NCI-H1105 treated with DMSO at 0.1 percent for 48 hours (cell line): ENCODE measurements at regions not wholly inside any gene's neighbourhood (a gene's known extent, or its start where the extent isn't known, plus 50 kb on each side); places are given as distances from the start of the nearest gene placed in this dataset.

Experiments
- DNase-seq: peaks from one replicate; lab custom pipeline; 2025; lab: John Stamatoyannopoulos, UW

DNA sequence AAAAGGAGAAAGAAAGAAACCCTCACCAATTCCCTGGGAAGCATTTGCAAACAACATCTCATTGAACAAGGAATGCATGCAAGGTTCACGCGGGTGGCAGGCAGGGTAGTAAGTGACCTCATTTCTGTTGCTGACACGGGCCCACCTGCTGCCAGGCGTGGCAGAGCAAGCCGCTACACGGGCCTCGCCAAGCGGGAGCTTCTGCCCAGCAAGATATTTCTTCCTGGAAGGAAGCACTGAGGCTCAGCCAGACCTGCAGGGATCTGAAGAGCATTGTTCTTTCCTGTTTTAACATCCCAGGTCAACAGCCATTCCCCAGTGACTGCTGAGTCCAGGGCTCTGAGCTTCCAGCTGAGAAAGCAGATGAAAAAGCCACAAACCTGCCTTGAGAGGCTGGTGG, 91.9 kb upstream of the IGSF21 start:
- no peak for DNase-seq

DNA sequence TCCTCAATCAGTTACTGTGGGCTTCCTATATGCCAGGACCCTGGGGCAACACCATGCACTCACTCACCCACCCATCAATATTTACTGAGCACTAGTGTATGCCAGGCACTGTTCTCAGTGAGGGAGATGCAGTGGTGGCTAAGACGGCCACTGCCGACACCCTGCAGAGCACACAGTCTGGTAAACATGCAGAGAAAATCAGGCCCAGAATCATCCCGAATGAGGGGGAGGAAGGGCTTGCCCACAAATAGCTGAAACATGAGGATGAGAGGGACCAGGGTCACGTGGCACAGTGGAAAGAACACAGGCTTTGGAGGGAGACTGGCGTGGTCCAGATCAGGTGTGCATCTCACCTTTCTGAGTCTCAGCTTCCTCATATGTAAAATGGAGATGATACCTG, 89.2 kb upstream of the IGSF21 start:
- DNase-seq = no peak

DNA sequence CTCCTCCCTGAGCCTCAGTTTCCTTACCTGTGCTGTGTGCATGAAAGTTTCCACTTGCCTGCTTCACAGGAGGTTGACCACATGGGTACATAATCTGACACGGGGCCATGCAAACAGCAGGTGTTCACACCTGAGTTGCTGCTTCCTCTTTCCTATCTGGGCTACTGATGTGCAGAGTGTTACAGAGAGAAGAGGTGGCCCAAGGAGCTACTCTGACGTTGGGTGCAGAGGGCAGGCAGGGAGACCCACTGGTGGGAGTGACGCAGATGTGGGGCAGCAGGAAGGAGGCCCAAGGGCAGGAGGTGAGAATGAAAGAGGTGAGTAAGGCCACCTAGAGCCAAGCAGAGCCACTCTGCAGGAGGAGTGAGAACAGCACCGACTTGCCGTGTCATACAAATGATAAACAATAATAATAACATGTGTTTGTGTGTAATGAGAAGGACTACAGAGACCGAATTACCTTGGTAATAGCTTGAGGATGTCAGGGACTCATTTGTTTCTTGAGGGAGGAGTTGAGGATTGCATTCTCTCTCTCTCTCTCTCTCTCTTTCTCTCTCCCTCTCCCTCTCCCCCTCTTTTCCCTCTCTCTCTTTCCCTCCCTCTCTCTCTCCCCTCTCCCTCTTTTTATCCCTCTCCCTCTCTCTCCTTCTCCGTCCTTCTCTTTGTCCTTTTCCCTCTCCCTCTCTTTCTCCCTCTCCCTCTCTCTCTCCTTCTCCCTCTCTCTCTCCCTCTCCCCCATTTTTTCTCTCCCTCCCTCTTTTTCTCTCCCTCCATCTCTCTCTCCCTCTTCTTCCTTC, 87.4 kb upstream of the IGSF21 start:
- DNase-seq = no peak

DNA sequence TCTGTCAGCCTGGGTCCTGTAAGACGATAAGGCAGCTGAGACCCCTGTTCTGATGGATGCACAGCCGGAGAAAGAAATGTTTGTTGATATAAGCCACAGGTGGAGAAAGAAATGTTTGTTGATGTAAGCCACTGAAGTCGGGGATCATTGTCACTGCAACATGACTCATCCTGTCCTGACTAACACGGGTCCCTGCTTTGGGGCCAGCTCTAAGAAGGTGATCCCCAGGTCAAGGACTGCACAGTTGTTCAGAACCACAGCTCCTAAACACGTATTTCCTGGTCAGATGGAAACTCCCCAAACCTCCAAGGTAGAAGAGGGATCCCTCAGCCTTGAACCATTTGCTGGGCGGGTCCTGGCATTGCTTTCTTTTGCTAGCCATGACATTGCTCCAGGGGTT, 86.4 kb upstream of the IGSF21 start:
- DNase-seq = no peak

DNA sequence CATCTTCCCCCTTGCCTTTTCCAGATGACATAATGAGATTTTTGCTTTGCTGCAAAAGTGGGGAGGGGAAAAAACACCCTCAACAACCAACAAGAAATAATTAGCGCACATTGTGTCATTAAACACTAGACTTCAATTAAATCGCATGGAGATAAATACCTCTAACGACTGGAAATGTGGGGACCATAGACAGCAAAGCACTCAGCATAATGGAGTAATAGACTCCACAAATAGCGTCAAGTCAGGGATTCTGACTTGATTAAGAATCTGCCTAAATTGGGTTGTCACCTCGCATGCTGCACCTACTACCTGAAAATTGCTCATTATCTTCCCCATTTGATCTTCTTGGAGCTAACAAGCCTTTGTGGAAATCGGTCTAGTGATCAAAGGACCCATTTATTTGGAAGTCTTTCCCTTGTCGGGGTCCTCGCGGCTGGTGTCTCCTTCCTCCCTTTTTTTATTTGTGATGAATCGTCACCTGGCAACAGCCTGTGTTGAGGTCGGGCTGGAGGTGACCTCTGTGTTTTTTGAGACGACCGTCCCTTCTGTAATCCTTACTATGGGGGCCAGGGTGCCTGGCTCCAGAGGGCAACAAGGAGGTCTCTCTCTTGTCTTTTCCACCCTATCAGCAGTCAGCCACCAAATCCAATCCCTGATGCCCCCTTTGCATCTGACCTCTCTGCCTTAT, 75.3 kb upstream of the IGSF21 start:
- peak; percentile 32 for DNase-seq

DNA sequence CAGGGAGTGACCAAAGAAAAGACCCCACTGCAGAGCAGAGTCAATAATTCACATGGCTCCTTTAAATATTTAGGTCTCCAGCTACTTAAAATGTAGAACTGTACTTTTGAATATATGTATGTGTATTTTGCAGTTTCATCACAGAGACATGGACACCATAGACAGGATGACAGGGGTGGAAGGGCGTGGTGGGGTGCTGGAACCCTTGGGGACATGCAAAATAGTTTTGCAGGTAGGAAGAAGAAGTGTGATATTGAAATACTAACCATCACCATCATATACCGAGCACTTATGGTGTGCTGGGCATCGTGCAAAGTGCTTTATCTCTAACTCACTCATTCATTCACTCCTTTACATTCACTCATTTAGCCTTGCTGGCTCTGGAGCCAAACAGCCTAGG, 72.5 kb upstream of the IGSF21 start:
- no peak for DNase-seq

DNA sequence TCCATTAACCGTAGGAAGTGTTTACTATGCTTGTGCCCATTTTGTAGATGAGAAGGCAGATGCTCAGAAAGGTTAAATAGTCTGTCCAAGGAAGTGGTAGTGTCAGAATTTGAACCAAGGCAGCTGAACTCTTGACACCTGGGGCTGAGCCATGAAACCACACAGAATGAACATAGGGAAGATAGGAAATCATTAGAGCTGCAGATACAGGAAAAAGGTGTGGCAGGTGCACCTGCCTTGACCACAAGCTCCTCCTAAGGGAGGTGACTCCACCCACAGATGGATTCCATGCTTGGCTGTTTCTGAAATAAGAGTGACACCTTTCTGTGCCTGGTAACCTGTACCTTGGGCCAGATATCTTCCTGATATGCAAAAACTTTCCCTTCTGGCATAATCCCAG, 69.9 kb upstream of the IGSF21 start:
- DNase-seq = peak; percentile 20

DNA sequence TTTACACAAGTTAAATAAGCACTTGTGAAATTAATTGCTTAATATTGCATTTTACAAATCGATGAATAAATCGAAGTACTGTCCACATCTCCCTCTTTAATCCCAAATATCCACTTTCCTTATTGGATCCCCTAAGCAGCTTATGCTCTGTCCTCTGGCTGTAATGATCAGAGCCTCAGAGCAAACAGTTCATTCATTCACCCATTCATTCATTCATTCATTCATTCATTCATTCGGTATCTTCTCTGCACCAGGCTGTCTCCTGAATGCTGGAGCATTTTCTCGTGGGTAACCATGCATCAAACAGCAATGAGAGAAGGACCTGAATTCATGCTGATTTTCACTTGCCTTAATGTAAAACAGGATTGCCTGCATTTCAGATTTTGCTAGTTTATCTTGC, 69.5 kb upstream of the IGSF21 start:
- no peak for DNase-seq

DNA sequence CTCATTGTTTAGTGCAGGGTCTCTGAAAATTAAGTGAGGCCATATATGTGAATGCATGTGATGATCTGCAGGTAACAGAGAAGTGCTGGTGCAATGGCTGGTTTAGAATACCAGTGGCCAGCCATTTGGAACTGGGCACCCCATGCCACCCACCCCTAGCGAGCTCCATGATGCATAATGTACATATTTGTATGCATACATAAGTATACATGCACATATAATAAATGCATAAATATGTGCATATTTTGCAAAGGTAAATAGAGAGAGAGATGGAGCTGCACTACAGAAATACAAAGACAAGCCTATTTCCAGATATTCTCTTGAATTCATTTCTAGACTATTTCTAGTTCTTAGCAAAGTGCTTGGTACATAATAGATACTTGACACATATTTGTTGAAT, 68.5 kb upstream of the IGSF21 start:
- DNase-seq = no peak

DNA sequence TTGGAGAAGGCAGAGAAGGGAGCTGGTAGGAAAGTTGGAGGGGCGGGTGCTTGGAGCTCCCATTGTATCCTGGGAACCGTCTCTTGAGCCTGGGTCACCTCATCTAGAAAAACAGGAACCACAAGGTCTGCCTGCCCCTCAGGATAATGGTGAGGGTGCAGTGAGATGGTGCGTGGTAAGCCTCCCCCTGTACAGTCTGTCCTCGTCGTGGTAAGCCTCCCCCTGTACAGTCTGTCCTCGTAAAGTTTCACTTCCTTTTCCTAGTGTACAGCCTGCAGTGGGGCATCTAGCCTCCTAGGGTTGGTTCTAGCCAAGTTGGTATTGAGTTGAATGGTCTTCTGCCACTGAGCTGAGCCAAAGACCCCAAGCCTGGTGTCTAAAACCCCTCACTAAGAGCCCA, 66.5 kb upstream of the IGSF21 start:
- no peak for DNase-seq

DNA sequence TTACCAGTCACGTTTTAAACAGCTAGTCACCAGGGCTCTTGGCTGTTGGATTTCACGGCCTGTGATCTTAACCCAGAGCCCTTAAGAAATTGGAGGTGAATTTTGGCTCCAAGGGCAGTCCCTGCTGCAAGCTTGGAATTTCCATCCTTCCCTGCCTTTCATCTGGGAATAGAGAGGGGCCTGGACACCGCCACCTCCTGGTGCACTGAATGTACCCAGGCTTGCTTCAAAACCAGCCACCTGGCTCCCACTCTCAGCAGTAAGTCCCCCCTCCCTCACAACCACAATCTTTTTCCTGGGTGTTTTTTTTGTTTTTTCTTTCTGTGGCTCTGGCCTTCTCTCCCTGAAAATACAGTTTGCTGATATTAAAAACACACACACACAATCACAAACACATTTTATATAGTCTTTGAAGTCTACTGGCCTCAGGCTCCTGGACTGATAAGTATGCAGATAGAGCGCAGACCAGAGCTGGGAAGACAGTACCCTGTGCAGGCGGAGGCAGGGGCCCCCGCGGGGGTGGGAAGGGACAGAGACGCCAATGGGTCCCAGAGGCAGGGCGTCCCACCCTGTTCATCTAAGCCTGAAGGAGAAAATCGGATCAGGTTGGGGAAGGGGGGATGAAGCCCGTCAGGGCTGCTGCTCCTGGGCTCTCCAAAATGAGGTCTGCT, 65.8 kb upstream of the IGSF21 start:
- no peak for DNase-seq

DNA sequence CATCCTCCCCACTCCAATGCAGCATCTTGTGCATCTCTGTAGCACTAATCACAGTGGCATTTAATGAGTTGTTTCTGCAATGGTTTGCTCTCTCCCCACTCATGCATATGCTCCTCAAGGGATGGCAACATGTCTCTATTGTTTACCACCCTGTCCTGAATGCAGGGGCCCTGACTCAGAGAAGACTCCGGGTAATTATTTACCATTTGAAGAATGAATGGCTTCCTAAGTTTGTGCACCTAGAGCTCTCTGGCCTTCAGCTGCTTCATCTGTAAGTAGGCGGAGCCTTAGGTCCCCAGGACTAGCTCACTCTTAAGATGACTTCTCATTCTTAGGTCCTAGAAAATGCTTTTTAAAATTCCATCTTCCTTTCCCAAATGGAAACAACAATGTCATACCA, 63.7 kb upstream of the IGSF21 start:
- DNase-seq = no peak

DNA sequence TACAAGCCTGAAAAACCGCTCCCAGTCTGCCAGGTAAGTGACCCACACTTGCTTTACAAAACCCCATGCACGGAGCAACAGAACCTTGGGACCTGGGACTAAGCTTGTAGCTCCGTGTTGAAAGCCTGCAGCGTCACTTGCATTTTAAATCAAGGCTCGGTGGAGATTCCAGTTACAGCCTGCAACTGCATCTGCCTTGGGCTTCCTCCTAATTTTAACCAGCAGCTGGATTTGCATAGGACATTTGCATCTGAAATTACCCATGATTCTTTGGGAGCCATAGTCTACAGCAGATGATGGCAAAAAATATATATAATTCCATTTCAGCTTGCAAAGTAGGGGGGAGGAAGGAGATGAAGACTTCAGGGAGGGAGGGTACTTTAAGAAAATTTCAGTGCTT, 62.4 kb upstream of the IGSF21 start:
- no peak for DNase-seq

DNA sequence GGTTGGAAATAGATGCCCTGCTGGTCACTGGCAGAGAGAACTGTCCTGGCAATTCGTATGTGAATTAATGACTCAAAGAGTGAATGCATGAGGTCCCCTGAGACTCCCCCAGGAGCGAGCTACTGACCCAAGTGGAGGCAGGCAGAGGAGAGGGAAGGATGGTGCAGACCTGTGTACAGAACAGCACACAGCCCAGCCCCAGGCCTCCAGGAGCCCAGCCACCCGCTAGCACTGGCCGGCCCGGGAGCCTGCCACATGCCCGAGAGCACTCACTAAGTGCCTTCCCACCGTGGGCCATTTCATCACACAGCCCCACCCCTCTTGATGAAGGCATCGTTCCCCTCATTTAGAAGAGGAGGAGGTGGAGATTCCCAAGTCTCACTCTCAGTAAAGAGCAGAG, 62.0 kb upstream of the IGSF21 start:
- DNase-seq = no peak

DNA sequence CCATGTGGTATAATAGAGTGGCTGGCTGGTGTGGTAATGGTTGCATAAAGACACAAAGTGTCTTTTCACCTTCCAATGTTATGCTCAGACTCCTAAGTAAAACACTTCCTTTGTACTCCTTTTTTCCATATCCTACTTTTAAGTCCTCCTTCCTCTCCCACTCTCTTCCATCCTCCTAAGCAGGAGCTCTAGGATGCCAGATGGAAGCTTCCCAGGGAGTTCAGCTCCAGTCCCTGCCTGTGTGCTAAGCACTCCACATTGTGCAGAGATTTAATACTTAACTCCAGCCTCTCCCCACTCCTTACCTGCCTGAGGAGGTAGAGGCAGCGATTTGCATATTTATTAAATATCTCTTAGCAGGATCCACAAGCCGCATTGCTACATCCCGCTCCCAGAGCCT, 60.5 kb upstream of the IGSF21 start:
- DNase-seq = no peak

DNA sequence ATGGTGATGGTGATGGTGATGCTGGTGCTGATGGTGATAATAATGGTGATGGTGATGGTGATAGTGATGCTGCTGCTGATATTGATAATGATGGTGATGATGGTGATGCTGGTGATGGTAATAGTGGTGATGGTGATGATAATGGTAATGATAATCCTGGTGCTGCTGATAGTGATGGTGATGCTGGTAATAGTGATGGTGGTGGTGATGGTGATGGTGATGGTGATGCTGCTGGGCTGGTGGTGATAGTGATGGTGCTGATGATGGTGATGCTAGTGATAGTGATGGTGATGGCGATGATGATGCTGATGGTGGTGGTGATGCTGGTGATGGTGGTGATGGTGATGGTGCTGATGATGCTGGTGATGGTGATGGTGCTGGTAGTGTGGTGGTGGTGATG, 58.4 kb upstream of the IGSF21 start:
- no peak for DNase-seq

DNA sequence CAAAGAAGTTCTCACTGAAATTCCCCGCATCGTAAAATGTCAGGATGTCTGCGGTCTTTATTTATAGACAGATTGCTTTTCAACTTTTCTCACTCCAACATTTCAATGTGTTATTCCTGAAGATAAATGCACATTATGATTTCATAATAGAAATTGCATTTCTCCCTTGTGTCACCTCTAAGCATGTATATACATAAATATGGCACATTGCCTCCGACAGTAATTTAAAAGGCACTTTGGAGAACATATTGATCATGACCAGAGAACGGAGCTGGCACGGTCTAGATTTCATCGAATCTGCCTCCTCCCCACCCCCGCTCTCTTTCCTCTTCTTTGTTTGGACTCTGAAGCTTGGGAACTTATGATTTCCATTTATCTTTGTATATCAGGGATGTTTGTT, 54.9 kb upstream of the IGSF21 start:
- no peak for DNase-seq

DNA sequence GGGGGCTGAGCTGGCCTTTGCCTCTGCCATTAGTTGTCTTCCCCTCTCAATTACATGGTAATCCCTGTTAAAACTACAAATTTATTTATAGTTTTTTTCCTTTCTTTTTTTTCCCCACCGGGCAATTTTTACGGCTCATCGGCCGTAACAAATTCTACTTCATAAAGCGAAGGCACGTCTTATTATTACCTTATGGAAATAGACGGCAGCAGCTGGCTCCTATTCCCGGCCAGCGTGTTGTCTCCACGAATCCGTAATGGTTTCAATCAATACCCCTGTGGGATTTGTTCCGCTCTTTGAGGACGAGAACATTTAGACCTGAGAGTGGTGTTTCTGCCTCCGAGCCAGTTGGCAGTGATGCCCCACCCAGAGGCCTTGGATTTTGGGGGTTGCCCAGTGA, 52.4 kb upstream of the IGSF21 start:
- no peak for DNase-seq

DNA sequence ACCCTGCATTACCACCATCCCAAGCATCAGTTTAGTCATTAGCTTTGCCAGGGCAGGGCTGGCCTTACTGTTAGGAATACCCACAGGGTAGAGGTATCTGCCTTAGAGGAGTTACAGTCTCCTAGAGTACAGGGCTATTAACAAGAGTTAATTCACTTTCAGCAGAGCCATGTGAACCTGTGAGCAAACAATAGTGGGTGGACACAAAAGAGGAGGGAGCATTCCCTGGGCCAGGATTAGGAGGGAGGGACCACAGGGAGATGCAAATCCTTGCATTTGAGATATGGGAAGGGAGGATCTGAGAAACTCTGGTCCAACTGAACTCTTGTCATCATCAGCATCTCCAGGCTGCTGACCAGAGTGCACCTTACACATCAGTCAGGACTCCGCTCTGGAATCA, 51.1 kb upstream of the IGSF21 start:
- no peak for DNase-seq

DNA sequence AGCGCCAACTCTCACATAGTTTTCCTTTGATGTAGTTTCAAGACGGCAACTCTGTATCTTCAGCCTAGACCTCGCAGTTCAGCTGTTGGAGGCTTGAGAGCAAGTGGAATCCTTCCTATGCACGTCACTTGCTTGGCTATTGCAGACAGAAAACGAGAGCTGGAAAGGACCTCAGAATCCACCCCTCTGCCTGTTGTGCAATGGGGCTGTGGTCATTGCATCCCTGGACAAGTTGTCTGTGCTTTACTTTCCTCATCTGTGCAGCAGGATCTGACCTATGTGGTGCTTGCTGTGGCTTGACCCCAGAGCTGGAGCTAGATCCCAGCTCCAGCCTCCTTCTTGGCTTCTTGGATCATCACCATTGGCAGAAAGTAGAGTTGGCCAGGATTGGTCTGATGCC, 50.0 kb upstream of the IGSF21 start:
- no peak for DNase-seq
